Brain microvascular endothelial cell (primary cell): ENCODE measurements at regions not wholly inside any gene's neighbourhood (a gene's known extent, or its start where the extent isn't known, plus 50 kb on each side); places are given as distances from the start of the nearest gene placed in this dataset.

ENCODE experiments used
- DNase-seq: peaks from one replicate; pipeline ENCODE4 v3.0.0-alpha.2; 2020
- H3K27ac ChIP-seq: fragments of 250-450 bp; sonication (Bioruptor Pico); 2 replicates; pipeline ENCODE4 v1.5.1; 2020; ENCODE audit warnings: mild to moderate bottlenecking, moderate library complexity
- H3K27me3 ChIP-seq: fragments of 250-450 bp; sonication (Bioruptor Pico); replicated peaks from 2 replicates; pipeline ENCODE4 v1.5.1; 2020; ENCODE audit warnings: mild to moderate bottlenecking
- H3K36me3 ChIP-seq: fragments of 250-450 bp; sonication (Bioruptor Pico); replicated peaks from 2 replicates; pipeline ENCODE4 v1.5.1; 2020; ENCODE audit warnings: mild to moderate bottlenecking
- H3K4me3 ChIP-seq: 2 replicates; pipeline ENCODE4 v1.5.1; 2011; ENCODE audit warnings: low read depth, mild to moderate bottlenecking, control low read depth, low read length, moderate library complexity
- in situ Hi-C: cut with HindIII; loops from 2 replicates; pipeline ENCODE4 v1.10.0; 2017; ENCODE audit warnings: low sequenced_read_pairs, low pct_ligation_motif_present
- TF ChIP-seq, protein P1 (sequence below): IDR thresholded peaks from 2 replicates; pipeline ENCODE4 v1.5.1; 2011; ENCODE audit warnings: low read depth, mild to moderate bottlenecking, moderate library complexity, low read length, control low read depth, inconsistent platforms; ENCODE audit errors: missing control alignments

DNA sequence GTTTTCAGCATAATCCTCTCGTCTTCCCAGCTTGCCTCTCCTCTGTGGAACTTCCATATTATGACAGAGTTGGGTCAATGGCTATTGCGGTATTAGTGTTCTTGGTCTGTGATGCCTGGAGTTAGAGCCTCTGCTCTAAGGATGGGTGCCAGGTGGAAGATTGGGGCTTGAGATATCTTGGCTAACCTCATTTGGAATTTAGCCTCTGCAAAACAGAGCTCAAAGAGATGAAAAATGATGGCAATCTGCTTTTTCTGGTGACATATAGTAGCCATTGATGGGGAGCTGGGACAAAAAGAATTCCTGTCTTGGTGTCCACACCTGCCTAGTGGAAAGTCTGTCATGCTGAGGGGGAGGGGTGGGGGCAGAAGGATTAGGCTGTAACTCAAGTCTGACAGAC, 152.1 kb downstream of the RPL10L start:
- TF ChIP-seq, protein P1, sequence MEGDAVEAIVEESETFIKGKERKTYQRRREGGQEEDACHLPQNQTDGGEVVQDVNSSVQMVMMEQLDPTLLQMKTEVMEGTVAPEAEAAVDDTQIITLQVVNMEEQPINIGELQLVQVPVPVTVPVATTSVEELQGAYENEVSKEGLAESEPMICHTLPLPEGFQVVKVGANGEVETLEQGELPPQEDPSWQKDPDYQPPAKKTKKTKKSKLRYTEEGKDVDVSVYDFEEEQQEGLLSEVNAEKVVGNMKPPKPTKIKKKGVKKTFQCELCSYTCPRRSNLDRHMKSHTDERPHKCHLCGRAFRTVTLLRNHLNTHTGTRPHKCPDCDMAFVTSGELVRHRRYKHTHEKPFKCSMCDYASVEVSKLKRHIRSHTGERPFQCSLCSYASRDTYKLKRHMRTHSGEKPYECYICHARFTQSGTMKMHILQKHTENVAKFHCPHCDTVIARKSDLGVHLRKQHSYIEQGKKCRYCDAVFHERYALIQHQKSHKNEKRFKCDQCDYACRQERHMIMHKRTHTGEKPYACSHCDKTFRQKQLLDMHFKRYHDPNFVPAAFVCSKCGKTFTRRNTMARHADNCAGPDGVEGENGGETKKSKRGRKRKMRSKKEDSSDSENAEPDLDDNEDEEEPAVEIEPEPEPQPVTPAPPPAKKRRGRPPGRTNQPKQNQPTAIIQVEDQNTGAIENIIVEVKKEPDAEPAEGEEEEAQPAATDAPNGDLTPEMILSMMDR, result no peak
- H3K36me3 ChIP-seq, result no peaks in the 10 kb centered on the region
- no peak for DNase-seq
- H3K27me3 ChIP-seq, result no peaks in the 10 kb centered on the region
- in situ Hi-C loops, result no loop called here
- H3K4me3 ChIP-seq, result no peak overlapping the region
- H3K27ac ChIP-seq, result no peak overlapping the region

- no peaks in the 10 kb centered on the region for H3K27me3 ChIP-seq
- no peaks in the 10 kb centered on the region for H3K36me3 ChIP-seq
- H3K4me3 ChIP-seq, result no peak overlapping the region
- TF ChIP-seq, protein P1, result no peak
- no peak for DNase-seq
- in situ Hi-C loops, result no loop called here
- H3K27ac ChIP-seq, result no peak overlapping the region
Measured at GRCh38 chr14:46496409-46496808, 155.2 kb downstream of the RPL10L start.

DNA sequence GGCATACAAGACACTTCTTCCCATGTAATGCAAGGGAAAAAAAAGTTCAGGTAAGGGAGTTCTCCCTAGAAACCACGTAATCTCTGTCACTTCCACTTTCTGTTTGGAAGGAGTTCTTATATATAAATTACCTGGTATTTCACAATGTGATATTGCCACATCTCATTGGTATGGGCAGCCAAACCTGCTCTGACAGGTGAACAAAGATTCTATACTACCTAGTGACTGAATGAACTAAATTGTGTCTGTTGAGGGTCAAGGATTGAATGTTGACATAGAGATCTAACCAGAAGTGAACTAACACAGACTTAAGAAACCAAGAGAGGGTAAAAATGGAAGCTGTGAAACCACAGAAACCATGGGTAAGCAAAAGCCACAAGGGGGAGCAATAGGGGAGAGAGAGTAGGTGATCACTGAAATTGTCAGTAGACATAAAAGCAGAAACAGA, 161.3 kb downstream of the RPL10L start:
- TF ChIP-seq, protein P1, result peak; percentile 68
- Histone ChIP-seq H3K36me3 (no peaks in the 10 kb centered on the region), H3K4me3 (no peak overlapping the region), H3K27me3 (no peaks in the 10 kb centered on the region), H3K27ac (no peak overlapping the region)
- in situ Hi-C loops, result no loop called here
- DNase-seq, result peak; percentile 24

- TF ChIP-seq, protein P1, result no peak
- H3K4me3 ChIP-seq, result no peak overlapping the region
- H3K27ac ChIP-seq, result no peak overlapping the region
- H3K36me3 ChIP-seq, result no peaks in the 10 kb centered on the region
- in situ Hi-C loops, result no loop called here
- DNase-seq, result no peak
- H3K27me3 ChIP-seq, result no peaks in the 10 kb centered on the region
Measured at GRCh38 chr14:46488374-46488773, 163.2 kb downstream of the RPL10L start.

DNA sequence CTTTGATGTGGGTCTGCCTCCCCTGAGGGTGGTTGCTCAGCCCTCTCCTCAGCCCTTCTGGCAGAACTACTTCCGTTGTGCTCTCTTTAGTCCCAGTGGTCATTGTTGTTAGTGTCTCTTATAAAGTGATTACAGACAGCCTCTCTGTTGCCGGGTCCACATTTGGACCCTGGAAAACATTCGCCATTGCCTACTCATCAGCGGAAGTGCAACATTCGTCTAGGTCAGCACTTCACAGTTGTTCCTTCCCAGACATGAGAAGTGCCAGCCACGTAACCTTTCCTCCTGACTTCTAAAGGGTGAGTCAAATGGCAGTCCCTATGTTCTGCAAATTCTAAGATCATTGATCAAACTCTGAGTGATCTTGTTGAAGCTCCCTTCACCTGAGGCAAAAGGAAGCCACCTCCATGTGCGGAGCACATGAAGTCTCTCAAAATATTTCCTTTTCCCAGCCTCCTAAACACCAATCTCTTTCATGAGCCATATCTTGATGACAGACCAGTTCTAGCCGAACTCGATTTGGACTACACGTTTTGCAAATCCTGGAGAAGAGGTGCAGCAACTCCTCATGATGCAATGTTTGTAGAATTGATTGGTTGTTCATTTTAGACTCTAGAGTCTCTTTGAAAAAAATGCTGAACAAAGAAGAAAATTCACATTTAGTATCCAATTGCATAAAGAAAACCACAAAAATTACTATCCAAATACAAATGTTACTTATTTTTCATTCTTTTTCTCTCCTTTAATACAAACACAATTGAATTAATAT, 163.8 kb downstream of the RPL10L start:
- no peak overlapping the region for H3K27ac ChIP-seq
- H3K4me3 ChIP-seq, result no peak overlapping the region
- in situ Hi-C loops, result no loop called here
- H3K27me3 ChIP-seq, result no peaks in the 10 kb centered on the region
- DNase-seq, result no peak
- TF ChIP-seq, protein P1, result no peak
- no peaks in the 10 kb centered on the region for H3K36me3 ChIP-seq

DNA sequence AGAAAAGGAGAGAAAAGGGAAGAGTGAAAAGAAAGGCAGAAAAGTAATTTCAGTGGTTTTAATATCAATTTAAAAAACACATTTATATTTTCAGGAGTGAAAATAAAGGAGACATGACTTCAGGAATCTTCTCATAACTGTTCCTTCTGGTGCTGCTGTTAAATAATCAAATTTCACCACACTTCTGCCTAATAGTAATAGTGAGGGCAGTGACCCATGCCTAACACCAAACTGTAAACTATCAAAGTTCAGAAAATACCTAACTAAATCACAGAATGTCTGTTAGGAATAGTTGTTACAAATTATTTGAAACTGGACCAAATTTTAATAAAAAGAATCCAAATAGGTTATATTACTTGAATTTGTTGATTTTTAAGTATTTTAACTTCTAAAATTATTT, 169.4 kb downstream of the RPL10L start:
- Histone ChIP-seq H3K36me3 (no peaks in the 10 kb centered on the region), H3K27me3 (no peaks in the 10 kb centered on the region), H3K27ac (no peak overlapping the region), H3K4me3 (no peak overlapping the region)
- DNase-seq, result no peak
- in situ Hi-C loops, result no loop called here
- TF ChIP-seq, protein P1, result no peak
